ENCODE measurements at regions not wholly inside any gene's neighbourhood (a gene's known extent, or its start where the extent isn't known, plus 50 kb on each side); places are given as distances from the start of the nearest gene placed in this dataset.
A peak's percentile ranks its signal among the peaks of the same experiment; 100 is the strongest.

- no peak for DNase-seq (ENCODE audit: low spot score)
- in situ Hi-C loops (cut with MboI; ENCODE audit: low sequenced_read_pairs, unreplicated experiment), result no loop called here
- TF ChIP-seq CTCF (IDR thresholded peaks at IDR 0.05; ENCODE audit: borderline replicate concordance, control extremely low read depth, extremely low read depth, insufficient read depth, missing control alignments), result no peak
These were observed 379.7 kb upstream of the MANEA start for GRCh38 chr6:95197590-95197989.

GRCh38 chr6:95203153-95203754 lies 374.1 kb upstream of the MANEA start:
- peak; percentile 44 for TF ChIP-seq CTCF (IDR thresholded peaks at IDR 0.05; ENCODE audit: borderline replicate concordance, control extremely low read depth, extremely low read depth, insufficient read depth, missing control alignments)
- DNase-seq (ENCODE audit: low spot score), result peak; percentile 10
- in situ Hi-C loops (cut with MboI; ENCODE audit: low sequenced_read_pairs, unreplicated experiment), result no loop called here

GRCh38 chr6:95204178-95204577 lies 373.2 kb upstream of the MANEA start:
- no peak for TF ChIP-seq CTCF (IDR thresholded peaks at IDR 0.05; ENCODE audit: borderline replicate concordance, control extremely low read depth, extremely low read depth, insufficient read depth, missing control alignments)
- DNase-seq (ENCODE audit: low spot score), result no peak
- in situ Hi-C loops (cut with MboI; ENCODE audit: low sequenced_read_pairs, unreplicated experiment), result no loop called here

GRCh38 chr6:95208621-95209020 lies 368.7 kb upstream of the MANEA start:
- in situ Hi-C loops (cut with MboI; ENCODE audit: low sequenced_read_pairs, unreplicated experiment), result no loop called here
- no peak for DNase-seq (ENCODE audit: low spot score)
- TF ChIP-seq CTCF (IDR thresholded peaks at IDR 0.05; ENCODE audit: borderline replicate concordance, control extremely low read depth, extremely low read depth, insufficient read depth, missing control alignments), result no peak

GRCh38 chr6:95209074-95209473 lies 368.3 kb upstream of the MANEA start:
- in situ Hi-C loops (cut with MboI; ENCODE audit: low sequenced_read_pairs, unreplicated experiment), result no loop called here
- no peak for DNase-seq (ENCODE audit: low spot score)
- TF ChIP-seq CTCF (IDR thresholded peaks at IDR 0.05; ENCODE audit: borderline replicate concordance, control extremely low read depth, extremely low read depth, insufficient read depth, missing control alignments), result no peak

- no peak for TF ChIP-seq CTCF (IDR thresholded peaks at IDR 0.05; ENCODE audit: borderline replicate concordance, control extremely low read depth, extremely low read depth, insufficient read depth, missing control alignments)
- DNase-seq (ENCODE audit: low spot score), result no peak
- in situ Hi-C loops (cut with MboI; ENCODE audit: low sequenced_read_pairs, unreplicated experiment), result no loop called here
These were observed 360.8 kb upstream of the MANEA start for GRCh38 chr6:95216555-95216954.
